ENCODE measurements at regions not wholly inside any gene's neighbourhood (a gene's known extent, or its start where the extent isn't known, plus 50 kb on each side); places are given as distances from the start of the nearest gene placed in this dataset.

DNA sequence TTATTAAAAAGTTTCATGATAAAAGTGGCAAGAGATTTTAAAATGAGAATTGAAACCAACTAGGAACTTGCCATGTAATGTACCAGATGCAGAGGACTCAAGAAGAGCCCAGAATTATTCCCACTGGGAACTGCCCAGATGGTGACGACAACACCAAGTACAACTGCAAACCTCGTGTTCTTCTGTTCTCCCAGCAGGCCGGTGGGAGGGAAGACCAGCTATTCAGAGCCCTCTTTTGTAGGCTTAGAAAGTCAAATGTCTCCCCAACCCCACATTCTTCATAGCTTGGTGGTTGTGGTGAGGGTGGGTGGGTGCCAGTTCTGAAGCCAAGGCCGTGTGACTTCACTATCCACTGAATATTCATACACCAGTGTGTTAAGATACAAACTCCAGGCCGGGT lies 54.3 kb upstream of the ITGB1 start:
- intact Hi-C loops (cut with micrococcal nuclease; ENCODE audit: unreplicated experiment): no loop called here
- Histone ChIP-seq H3K4me1 (peaks cover 16% of the 10 kb centered on the region), H3K4me3 (ENCODE audit: low read depth, low read length) (no peak overlapping the region), H3K27me3 (replicated peaks; ENCODE audit: control insufficient read depth, insufficient read depth, low read length) (no peaks in the 10 kb centered on the region), H3K9me3 (peaks cover 7% of the 10 kb centered on the region; the same call in 1 of the 2 replicates), H3K36me3 (ENCODE audit: control insufficient read depth, insufficient read depth, low read length) (no peaks in the 10 kb centered on the region)
- no peak for DNase-seq
- no peak for TF ChIP-seq CTCF (IDR thresholded peaks at IDR 0.05; ENCODE audit: insufficient read depth in 1 of 2, low read depth in 1 of 2, low read length in 1 of 2, severe bottlenecking in 1 of 2, unreplicated experiment in 1 of 2)
- Mint-ChIP-seq H3K9me3 (ENCODE audit: unreplicated experiment) (no peaks in the 10 kb centered on the region), H3K27me3 (ENCODE audit: insufficient read depth, unreplicated experiment) (no peaks in the 10 kb centered on the region), H3K27ac (ENCODE audit: unreplicated experiment) (no peak overlapping the region), H3K36me3 (ENCODE audit: insufficient read depth, unreplicated experiment) (peaks cover 6% of the 10 kb centered on the region), H3K4me1 (ENCODE audit: low read depth, unreplicated experiment) (peaks cover 24% of the 10 kb centered on the region), H3K4me3 (ENCODE audit: unreplicated experiment) (no peak overlapping the region)
- CTCF ChIA-PET: no interaction called here
- POLR2A ChIA-PET: no interaction called here
- BruUV-seq (replicated peaks): no TSS peak

DNA sequence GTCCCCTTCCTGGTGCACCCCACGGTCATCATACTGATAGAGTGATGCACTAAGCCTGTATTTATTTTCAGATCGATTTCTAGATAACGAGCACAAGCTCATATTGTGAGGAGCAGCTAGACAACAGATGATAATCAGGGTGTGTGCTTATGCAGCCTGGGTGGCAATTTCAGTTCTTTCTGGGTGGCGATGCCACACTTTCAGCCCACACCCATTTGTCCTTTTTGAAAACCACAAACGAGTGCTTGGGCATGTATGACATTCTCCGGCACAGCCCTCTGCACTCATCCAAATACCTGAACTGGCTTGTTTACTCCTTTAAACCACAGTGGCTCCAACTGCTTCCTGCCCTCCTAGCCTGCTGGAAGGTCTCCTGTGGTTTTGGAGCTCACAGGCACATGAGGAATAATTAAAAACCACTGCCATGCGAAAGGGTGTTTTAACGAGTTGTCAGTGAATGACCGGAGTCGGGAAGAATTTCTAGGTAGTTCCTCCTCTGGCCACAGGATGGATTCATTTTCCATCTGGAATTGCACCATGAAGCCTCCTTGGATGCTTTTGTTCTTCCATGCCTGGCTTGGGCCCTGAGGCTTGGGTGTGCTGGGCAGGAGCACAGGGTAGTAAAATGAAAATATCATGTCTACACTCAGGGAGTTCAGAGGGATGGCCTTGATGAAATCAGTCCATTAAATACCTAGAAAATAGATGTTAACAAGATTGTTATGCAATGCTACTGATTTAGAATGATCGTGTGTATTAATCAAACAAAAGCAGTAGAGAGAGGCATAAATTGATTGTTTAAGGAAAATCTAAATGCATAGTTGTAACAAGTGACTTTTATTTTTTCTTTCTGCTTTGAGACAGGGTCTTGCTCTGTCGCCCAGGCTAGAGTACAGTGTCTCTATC lies 52.4 kb upstream of the ITGB1 start:
- H3K4me3 Mint-ChIP-seq (ENCODE audit: unreplicated experiment): peak overlapping the region; percentile 44
- Histone ChIP-seq H3K9me3 (no peaks in the 10 kb centered on the region), H3K36me3 (ENCODE audit: control insufficient read depth, insufficient read depth, low read length) (no peaks in the 10 kb centered on the region), H3K27me3 (replicated peaks; ENCODE audit: control insufficient read depth, insufficient read depth, low read length) (no peaks in the 10 kb centered on the region), H3K4me3 (ENCODE audit: low read depth, low read length) (no peak overlapping the region), H3K4me1 (peaks cover 16% of the 10 kb centered on the region)
- peak; percentile 50 to 57 for TF ChIP-seq CTCF (IDR thresholded peaks at IDR 0.05; ENCODE audit: insufficient read depth in 1 of 2, low read depth in 1 of 2, low read length in 1 of 2, severe bottlenecking in 1 of 2, unreplicated experiment in 1 of 2)
- CTCF ChIA-PET: interaction anchor here (0.6 to 1.9 kb wide), 7 partner anchors 22 to 1114 kb away, joined by 3 to 6 read pairs (median 3); no protein-coding TSS in a partner anchor
- BruUV-seq (replicated peaks): no TSS peak
- no peak overlapping the region for H3K27ac Mint-ChIP-seq (ENCODE audit: unreplicated experiment)
- peak; percentile 48 to 54 for DNase-seq
- no peaks in the 10 kb centered on the region for H3K9me3 Mint-ChIP-seq (ENCODE audit: unreplicated experiment)
- POLR2A ChIA-PET: no interaction called here
- H3K36me3 Mint-ChIP-seq (ENCODE audit: insufficient read depth, unreplicated experiment): peaks cover 12% of the 10 kb centered on the region
- intact Hi-C loops (cut with micrococcal nuclease; ENCODE audit: unreplicated experiment): loop anchor here (1.0 kb wide), 1 partner anchor 146 kb away; no protein-coding TSS in a partner anchor
- H3K27me3 Mint-ChIP-seq (ENCODE audit: insufficient read depth, unreplicated experiment): no peaks in the 10 kb centered on the region
- peaks cover 24% of the 10 kb centered on the region for H3K4me1 Mint-ChIP-seq (ENCODE audit: low read depth, unreplicated experiment)

DNA sequence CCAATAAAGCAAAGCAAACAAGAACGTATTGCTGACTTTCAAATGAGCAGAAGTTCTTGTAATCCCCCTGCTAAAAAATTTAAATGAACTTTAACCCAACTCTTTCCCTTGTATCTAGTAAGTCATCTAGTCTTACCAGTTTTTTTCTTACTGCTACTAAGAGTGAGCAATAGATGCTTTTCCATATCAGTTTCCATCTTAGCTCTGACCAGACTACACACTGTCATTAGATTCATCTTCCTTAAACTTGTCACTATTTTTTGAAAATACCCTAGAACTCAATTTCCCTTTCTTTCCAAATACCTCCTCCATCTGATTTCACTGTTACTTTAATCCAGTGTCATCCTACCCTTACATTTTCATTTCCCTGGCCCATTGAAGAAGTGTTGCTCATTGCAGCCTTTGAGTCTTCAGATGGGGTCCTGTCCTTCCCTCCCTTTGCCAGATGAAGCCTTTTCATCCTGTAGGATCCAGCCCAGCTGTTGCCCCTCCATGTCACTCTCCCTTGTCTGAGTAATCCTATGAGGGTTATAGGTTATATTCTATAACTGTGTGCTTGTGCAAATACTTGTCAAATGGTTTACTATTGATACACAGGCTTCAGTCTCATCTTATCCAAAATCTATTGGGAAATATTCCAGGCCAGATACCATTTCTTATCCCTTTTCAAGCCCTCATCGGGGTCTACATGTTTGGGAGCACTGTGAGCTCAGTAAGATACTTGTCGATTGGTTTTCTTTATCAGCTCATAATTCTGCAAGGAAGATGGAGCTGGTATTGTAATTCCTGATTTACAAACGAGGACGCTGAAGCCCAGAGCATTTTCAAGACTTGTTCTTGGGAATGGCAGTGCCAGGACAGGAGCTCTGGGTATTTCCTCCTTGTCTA lies 51.5 kb upstream of the ITGB1 start:
- H3K9me3 Mint-ChIP-seq (ENCODE audit: unreplicated experiment): no peaks in the 10 kb centered on the region
- Histone ChIP-seq H3K9me3 (no peaks in the 10 kb centered on the region), H3K4me3 (ENCODE audit: low read depth, low read length) (no peak overlapping the region), H3K36me3 (ENCODE audit: control insufficient read depth, insufficient read depth, low read length) (no peaks in the 10 kb centered on the region), H3K27me3 (replicated peaks; ENCODE audit: control insufficient read depth, insufficient read depth, low read length) (no peaks in the 10 kb centered on the region), H3K4me1 (peaks cover 24% of the 10 kb centered on the region)
- ChIA-PET CTCF (interaction anchor here (0.5 to 1.9 kb wide), 21 partner anchors 9 to 217 kb away, joined by 3 to 11 read pairs (median 4); no protein-coding TSS in a partner anchor), POLR2A (interaction anchor here (1.0 kb wide), 1 partner anchor 50 kb away, joined by 3 read pairs; no protein-coding TSS in a partner anchor)
- no peak overlapping the region for H3K27ac Mint-ChIP-seq (ENCODE audit: unreplicated experiment)
- no peaks in the 10 kb centered on the region for H3K27me3 Mint-ChIP-seq (ENCODE audit: insufficient read depth, unreplicated experiment)
- H3K4me1 Mint-ChIP-seq (ENCODE audit: low read depth, unreplicated experiment): peaks cover 24% of the 10 kb centered on the region
- no peak overlapping the region for H3K4me3 Mint-ChIP-seq (ENCODE audit: unreplicated experiment)
- peaks cover 12% of the 10 kb centered on the region for H3K36me3 Mint-ChIP-seq (ENCODE audit: insufficient read depth, unreplicated experiment)
- TF ChIP-seq CTCF (IDR thresholded peaks at IDR 0.05; ENCODE audit: insufficient read depth in 1 of 2, low read depth in 1 of 2, low read length in 1 of 2, severe bottlenecking in 1 of 2, unreplicated experiment in 1 of 2): no peak
- no TSS peak for BruUV-seq (replicated peaks)
- DNase-seq: no peak
- intact Hi-C loops (cut with micrococcal nuclease; ENCODE audit: unreplicated experiment): loop anchor here (1.0 to 5.0 kb wide), 5 partner anchors 102 to 632 kb away; partner anchors contain the start of gene CCDC7
